BJ (cell line): ENCODE measurements at regions not wholly inside any gene's neighbourhood (a gene's known extent, or its start where the extent isn't known, plus 50 kb on each side); places are given as distances from the start of the nearest gene placed in this dataset.

Experiments
- CTCF ChIA-PET: fragments of 350-600 bp; formaldehyde crosslinking; extraction: SDS; loops from one replicate; lab custom pipeline; 2021; ENCODE audit warnings: antibody characterized with exemption, inconsistent platforms; lab: Yijun Ruan, JAX
- POLR2A ChIA-PET: fragments of 300-600 bp; sonication (Branson Sonifier 250); formaldehyde crosslinking; extraction: SDS; loops from one replicate; lab custom pipeline; 2021; ENCODE audit warnings: antibody characterized with exemption; lab: Charles Lee
- DNase-seq: peaks from one replicate; pipeline ENCODE4 v3.0.0-alpha.2; 2011; ENCODE audit warnings: low read depth
- H3K27me3 ChIP-seq: 2 replicates; pipeline ENCODE4 v1.6.0; 2011; ENCODE audit warnings: low read length; ENCODE audit not compliant: control insufficient read depth, insufficient read depth
- H3K36me3 ChIP-seq: 2 replicates; pipeline ENCODE4 v1.5.1; 2011; ENCODE audit warnings: low read length; ENCODE audit not compliant: control insufficient read depth, insufficient read depth
- H3K4me3 ChIP-seq: 2 replicates; pipeline ENCODE4 v1.5.1; 2011; ENCODE audit warnings: low read depth, mild to moderate bottlenecking, control low read depth, low read length
- CTCF ChIP-seq: IDR thresholded peaks from 2 replicates; pipeline ENCODE4 v1.5.1; 2011; ENCODE audit warnings: low read depth, mild to moderate bottlenecking, control low read depth, inconsistent platforms, low read length, moderate library complexity; ENCODE audit not compliant: insufficient read depth

GRCh38 chr11:90646706-90647105 is 423.9 kb upstream of the CHORDC1 start:
- POLR2A ChIA-PET, result no interaction called here
- no peak for TF ChIP-seq CTCF
- no peak for DNase-seq
- Histone ChIP-seq H3K36me3 (no peaks in the 10 kb centered on the region), H3K27me3 (no peaks in the 10 kb centered on the region), H3K4me3 (no peak overlapping the region)
- CTCF ChIA-PET, result no interaction called here

GRCh38 chr11:90646266-90646665 is 423.4 kb upstream of the CHORDC1 start:
- Histone ChIP-seq H3K4me3 (no peak overlapping the region), H3K27me3 (no peaks in the 10 kb centered on the region), H3K36me3 (no peaks in the 10 kb centered on the region)
- no peak for TF ChIP-seq CTCF
- no peak for DNase-seq
- CTCF ChIA-PET, result no interaction called here
- POLR2A ChIA-PET, result no interaction called here

- TF ChIP-seq CTCF, result no peak
- Histone ChIP-seq H3K36me3 (no peaks in the 10 kb centered on the region), H3K27me3 (no peaks in the 10 kb centered on the region), H3K4me3 (no peak overlapping the region)
- ChIA-PET CTCF (interaction anchor here (0.6 to 1.6 kb wide), 2 partner anchors 23 to 82 kb away, joined by 3 to 4 read pairs; no protein-coding TSS in a partner anchor), POLR2A (no interaction called here)
- no peak for DNase-seq
Observed at GRCh38 chr11:90639461-90639993, 416.7 kb upstream of the CHORDC1 start.

- ChIA-PET CTCF (no interaction called here), POLR2A (no interaction called here)
- no peak for DNase-seq
- Histone ChIP-seq H3K36me3 (no peaks in the 10 kb centered on the region), H3K4me3 (no peak overlapping the region), H3K27me3 (no peaks in the 10 kb centered on the region)
- no peak for TF ChIP-seq CTCF
Observed at GRCh38 chr11:90635886-90636285, 413.0 kb upstream of the CHORDC1 start.

- no peak for TF ChIP-seq CTCF
- Histone ChIP-seq H3K36me3 (no peaks in the 10 kb centered on the region), H3K27me3 (no peaks in the 10 kb centered on the region), H3K4me3 (no peak overlapping the region)
- no peak for DNase-seq
- POLR2A ChIA-PET, result no interaction called here
- CTCF ChIA-PET, result no interaction called here
Observed at GRCh38 chr11:90635151-90635550, 412.3 kb upstream of the CHORDC1 start.
